WI38 (cell line): ENCODE measurements at regions not wholly inside any gene's neighbourhood (a gene's known extent, or its start where the extent isn't known, plus 50 kb on each side); places are given as distances from the start of the nearest gene placed in this dataset.
"Not testable (repeated sequence)": the region's sequence is repeated elsewhere in the genome, so short reads cannot be mapped to it uniquely, and the experiment has no call there.

Experiments
- H3K4me3 ChIP-seq: 2 replicates; pipeline ENCODE4 v1.5.1; 2011; ENCODE audit warnings: low read depth, mild to moderate bottlenecking, control low read depth, low read length
- CTCF ChIP-seq: IDR thresholded peaks from 2 replicates; pipeline ENCODE4 v1.5.1; 2012; ENCODE audit warnings: low read depth, mild to moderate bottlenecking, control low read depth, low read length

- TF ChIP-seq CTCF: no peak
These were observed 52.9 kb upstream of the IMP4 start for GRCh38 chr2:130289780-130290179.

GRCh38 chr2:130288467-130289403 lies 54.0 kb upstream of the IMP4 start:
- H3K4me3 ChIP-seq: no peak overlapping the region
- no peak for TF ChIP-seq CTCF

More at GRCh38 chr2:130289780-130290179, 52.9 kb upstream of the IMP4 start:
- H3K4me3 ChIP-seq: no peak overlapping the region

- H3K4me3 ChIP-seq: no peak overlapping the region
- no peak for TF ChIP-seq CTCF
These were observed 55.1 kb upstream of the IMP4 start for GRCh38 chr2:130287656-130288026.

GRCh38 chr2:130286983-130287655 lies 55.6 kb upstream of the IMP4 start:
- no peak for TF ChIP-seq CTCF
- no peak overlapping the region for H3K4me3 ChIP-seq

GRCh38 chr2:130283341-130283869 lies 59.3 kb upstream of the IMP4 start:
- H3K4me3 ChIP-seq: not testable (repeated sequence)

- H3K4me3 ChIP-seq: not testable (repeated sequence)
These were observed 63.1 kb upstream of the IMP4 start for GRCh38 chr2:130279551-130279950.

GRCh38 chr2:130268333-130268732 lies 70.1 kb upstream of the TUBA3E start:
- H3K4me3 ChIP-seq: not testable (repeated sequence)

GRCh38 chr2:130267572-130267971 lies 69.3 kb upstream of the TUBA3E start:
- H3K4me3 ChIP-seq: not testable (repeated sequence)

- not testable (repeated sequence) for H3K4me3 ChIP-seq
These were observed 68.6 kb upstream of the TUBA3E start for GRCh38 chr2:130266836-130267235.

GRCh38 chr2:130265570-130266247 lies 67.5 kb upstream of the TUBA3E start:
- not testable (repeated sequence) for H3K4me3 ChIP-seq

GRCh38 chr2:130264901-130265320 lies 66.7 kb upstream of the TUBA3E start:
- not testable (repeated sequence) for H3K4me3 ChIP-seq
